Activated naive CD4-positive, alpha-beta T cell treated with anti-CD3 and anti-CD28 coated beads for 36 hours (primary cell): ENCODE measurements at regions not wholly inside any gene's neighbourhood (a gene's known extent, or its start where the extent isn't known, plus 50 kb on each side); places are given as distances from the start of the nearest gene placed in this dataset.
A peak's percentile ranks its signal among the peaks of the same experiment; 100 is the strongest.
"Not testable (repeated sequence)": the region's sequence is repeated elsewhere in the genome, so short reads cannot be mapped to it uniquely, and the experiment has no call there.

ENCODE experiments used
- CTCF ChIA-PET: fragments of 350-600 bp; sonication (Branson Sonifier 250); formaldehyde crosslinking; loops from one replicate; lab custom pipeline; 2021; ENCODE audit warnings: antibody characterized with exemption; lab: Charles Lee
- DNase-seq: peaks from one replicate; pipeline ENCODE4 v3.0.0-alpha.2; 2020
- H3K27ac Mint-ChIP-seq: one replicate; pipeline ENCODE4 v1.8.0; 2021; ENCODE audit warnings: mild to moderate bottlenecking, mixed read lengths
- H3K27me3 Mint-ChIP-seq: one replicate; pipeline ENCODE4 v1.8.0; 2021; ENCODE audit warnings: low read depth, mixed read lengths
- H3K36me3 Mint-ChIP-seq: one replicate; pipeline ENCODE4 v1.8.0; 2021; ENCODE audit warnings: low read depth, mixed read lengths
- H3K4me1 Mint-ChIP-seq: one replicate; pipeline ENCODE4 v1.8.0; 2021; ENCODE audit warnings: low read depth, mixed read lengths
- H3K4me3 Mint-ChIP-seq: one replicate; pipeline ENCODE4 v1.8.0; 2021; ENCODE audit warnings: mild to moderate bottlenecking, moderate library complexity, mixed read lengths
- H3K9me3 Mint-ChIP-seq: one replicate; pipeline ENCODE4 v1.8.0; 2021; ENCODE audit warnings: mixed read lengths
- intact Hi-C: fragments of 100-400 bp; cut with micrococcal nuclease; formaldehyde crosslinking; loops from one replicate; pipeline ENCODE4 v1.15.1; 2023

- Mint-ChIP-seq H3K4me3 (no peak overlapping the region), H3K4me1 (peaks cover 4% of the 10 kb centered on the region), H3K27me3 (no peaks in the 10 kb centered on the region), H3K9me3 (peaks cover 8% of the 10 kb centered on the region), H3K36me3 (no peaks in the 10 kb centered on the region), H3K27ac (no peak overlapping the region)
- CTCF ChIA-PET, result no interaction called here
- DNase-seq, result no peak
- intact Hi-C loops, result no loop called here
These were observed 296.1 kb upstream of the TGFBR2 start for GRCh38 chr3:30309961-30310954.

- no peak overlapping the region for H3K4me3 Mint-ChIP-seq
- intact Hi-C loops, result no loop called here
- peaks cover 4% of the 10 kb centered on the region for H3K4me1 Mint-ChIP-seq
- no peaks in the 10 kb centered on the region for H3K27me3 Mint-ChIP-seq
- no peak for DNase-seq
- peaks cover 2% of the 10 kb centered on the region for H3K9me3 Mint-ChIP-seq
- no peaks in the 10 kb centered on the region for H3K36me3 Mint-ChIP-seq
- no peak overlapping the region for H3K27ac Mint-ChIP-seq
- CTCF ChIA-PET, result no interaction called here
These were observed 294.6 kb upstream of the TGFBR2 start for GRCh38 chr3:30311781-30312180.

GRCh38 chr3:30313840-30314239, 292.6 kb upstream of the TGFBR2 start:
- Mint-ChIP-seq H3K4me3 (no peak overlapping the region), H3K27ac (no peak overlapping the region), H3K9me3 (no peaks in the 10 kb centered on the region), H3K4me1 (peaks cover 8% of the 10 kb centered on the region), H3K36me3 (no peaks in the 10 kb centered on the region), H3K27me3 (no peaks in the 10 kb centered on the region)
- intact Hi-C loops, result no loop called here
- DNase-seq, result no peak
- CTCF ChIA-PET, result interaction anchor here (0.7 kb wide), 1 partner anchor 38 kb away, joined by 5 read pairs; no protein-coding TSS in a partner anchor

GRCh38 chr3:30314757-30315325, 291.6 kb upstream of the TGFBR2 start:
- H3K27me3 Mint-ChIP-seq, result no peaks in the 10 kb centered on the region
- no peaks in the 10 kb centered on the region for H3K36me3 Mint-ChIP-seq
- no peak overlapping the region for H3K4me3 Mint-ChIP-seq
- intact Hi-C loops, result no loop called here
- H3K4me1 Mint-ChIP-seq, result peaks cover 12% of the 10 kb centered on the region
- H3K9me3 Mint-ChIP-seq, result no peaks in the 10 kb centered on the region
- CTCF ChIA-PET, result no interaction called here
- DNase-seq, result no peak
- no peak overlapping the region for H3K27ac Mint-ChIP-seq

- Mint-ChIP-seq H3K36me3 (no peaks in the 10 kb centered on the region), H3K27me3 (no peaks in the 10 kb centered on the region), H3K4me3 (no peak overlapping the region), H3K9me3 (no peaks in the 10 kb centered on the region), H3K27ac (no peak overlapping the region), H3K4me1 (peaks cover 18% of the 10 kb centered on the region)
- no peak for DNase-seq
- CTCF ChIA-PET, result interaction anchor here (0.6 kb wide), 1 partner anchor 192 kb away, joined by 3 read pairs; no protein-coding TSS in a partner anchor
- intact Hi-C loops, result no loop called here
These were observed 291.0 kb upstream of the TGFBR2 start for GRCh38 chr3:30315447-30315846.

- DNase-seq, result no peak
- Mint-ChIP-seq H3K27ac (no peak overlapping the region), H3K4me3 (no peak overlapping the region), H3K4me1 (peaks cover 21% of the 10 kb centered on the region), H3K36me3 (peaks cover 4% of the 10 kb centered on the region), H3K27me3 (no peaks in the 10 kb centered on the region), H3K9me3 (peaks cover 2% of the 10 kb centered on the region)
- CTCF ChIA-PET, result no interaction called here
- intact Hi-C loops, result no loop called here
These were observed 288.8 kb upstream of the TGFBR2 start for GRCh38 chr3:30317561-30317960.

- H3K36me3 Mint-ChIP-seq, result peaks cover 4% of the 10 kb centered on the region
- H3K4me3 Mint-ChIP-seq, result no peak overlapping the region
- H3K9me3 Mint-ChIP-seq, result peaks cover 7% of the 10 kb centered on the region
- CTCF ChIA-PET, result no interaction called here
- no peak overlapping the region for H3K27ac Mint-ChIP-seq
- intact Hi-C loops, result loop anchor here (2.0 kb wide), 1 partner anchor 433 kb away; no protein-coding TSS in a partner anchor
- no peaks in the 10 kb centered on the region for H3K27me3 Mint-ChIP-seq
- DNase-seq, result no peak
- peaks cover 21% of the 10 kb centered on the region for H3K4me1 Mint-ChIP-seq
These were observed 288.3 kb upstream of the TGFBR2 start for GRCh38 chr3:30318110-30318509.

GRCh38 chr3:30319713-30320112, 286.7 kb upstream of the TGFBR2 start:
- CTCF ChIA-PET, result interaction anchor here (0.6 to 2.0 kb wide), 30 partner anchors 11 to 445 kb away, joined by 3 to 14 read pairs (median 3); partner anchors contain the start of gene TGFBR2
- peak; percentile 67 for DNase-seq
- H3K4me3 Mint-ChIP-seq, result no peak overlapping the region
- no peaks in the 10 kb centered on the region for H3K27me3 Mint-ChIP-seq
- H3K4me1 Mint-ChIP-seq, result peaks cover 21% of the 10 kb centered on the region
- peak overlapping the region; percentile 26 for H3K27ac Mint-ChIP-seq
- H3K36me3 Mint-ChIP-seq, result peaks cover 4% of the 10 kb centered on the region
- intact Hi-C loops, result loop anchor here (1.0 to 2.0 kb wide), 5 partner anchors 28 to 431 kb away; partner anchors contain the start of gene TGFBR2
- H3K9me3 Mint-ChIP-seq, result peaks cover 13% of the 10 kb centered on the region

- intact Hi-C loops, result no loop called here
These were observed 286.0 kb upstream of the TGFBR2 start for GRCh38 chr3:30320392-30320791.

GRCh38 chr3:30321065-30321464, 285.3 kb upstream of the TGFBR2 start:
- H3K4me3 Mint-ChIP-seq, result no peak overlapping the region
- H3K27ac Mint-ChIP-seq, result no peak overlapping the region
- H3K4me1 Mint-ChIP-seq, result peaks cover 18% of the 10 kb centered on the region
- H3K9me3 Mint-ChIP-seq, result peaks cover 13% of the 10 kb centered on the region
- no peak for DNase-seq
- intact Hi-C loops, result no loop called here
- CTCF ChIA-PET, result interaction anchor here (0.9 to 1.5 kb wide), 2 partner anchors 38 to 309 kb away, joined by 3 to 4 read pairs; no protein-coding TSS in a partner anchor
- peaks cover 4% of the 10 kb centered on the region for H3K36me3 Mint-ChIP-seq
- H3K27me3 Mint-ChIP-seq, result no peaks in the 10 kb centered on the region

More at GRCh38 chr3:30320392-30320791, 286.0 kb upstream of the TGFBR2 start:
- CTCF ChIA-PET, result interaction anchor here (0.6 to 2.0 kb wide), 13 partner anchors 10 to 427 kb away, joined by 3 to 14 read pairs (median 4); no protein-coding TSS in a partner anchor
- Mint-ChIP-seq H3K9me3 (peaks cover 13% of the 10 kb centered on the region), H3K27ac (no peak overlapping the region), H3K4me1 (peaks cover 18% of the 10 kb centered on the region), H3K27me3 (no peaks in the 10 kb centered on the region), H3K36me3 (peaks cover 4% of the 10 kb centered on the region), H3K4me3 (no peak overlapping the region)
- no peak for DNase-seq

GRCh38 chr3:30323649-30324048, 282.8 kb upstream of the TGFBR2 start:
- H3K4me1 Mint-ChIP-seq, result peaks cover 19% of the 10 kb centered on the region
- H3K27me3 Mint-ChIP-seq, intact Hi-C loops, H3K27ac Mint-ChIP-seq, H3K4me3 Mint-ChIP-seq, DNase-seq, H3K36me3 Mint-ChIP-seq: not testable (repeated sequence)
- H3K9me3 Mint-ChIP-seq, result peaks cover 13% of the 10 kb centered on the region
- CTCF ChIA-PET, result interaction anchor here (0.6 to 1.3 kb wide), 2 partner anchors 19 to 422 kb away, joined by 3 read pairs; no protein-coding TSS in a partner anchor

- Mint-ChIP-seq H3K9me3 (peaks cover 13% of the 10 kb centered on the region), H3K27ac (no peak overlapping the region), H3K4me3 (no peak overlapping the region), H3K4me1 (peaks cover 16% of the 10 kb centered on the region), H3K27me3 (no peaks in the 10 kb centered on the region), H3K36me3 (peaks cover 4% of the 10 kb centered on the region)
- no peak for DNase-seq
- intact Hi-C loops, result no loop called here
- CTCF ChIA-PET, result no interaction called here
These were observed 281.8 kb upstream of the TGFBR2 start for GRCh38 chr3:30324587-30324986.
